GM19455 (cell line): ENCODE measurements at regions not wholly inside any gene's neighbourhood (a gene's known extent, or its start where the extent isn't known, plus 50 kb on each side); places are given as distances from the start of the nearest gene placed in this dataset.

Source experiments
- ATAC-seq: cut with Tn5 transposase; IDR thresholded peaks from one replicate; pipeline ENCODE4 v1.9.1; 2021; ENCODE audit not compliant: unreplicated experiment

DNA sequence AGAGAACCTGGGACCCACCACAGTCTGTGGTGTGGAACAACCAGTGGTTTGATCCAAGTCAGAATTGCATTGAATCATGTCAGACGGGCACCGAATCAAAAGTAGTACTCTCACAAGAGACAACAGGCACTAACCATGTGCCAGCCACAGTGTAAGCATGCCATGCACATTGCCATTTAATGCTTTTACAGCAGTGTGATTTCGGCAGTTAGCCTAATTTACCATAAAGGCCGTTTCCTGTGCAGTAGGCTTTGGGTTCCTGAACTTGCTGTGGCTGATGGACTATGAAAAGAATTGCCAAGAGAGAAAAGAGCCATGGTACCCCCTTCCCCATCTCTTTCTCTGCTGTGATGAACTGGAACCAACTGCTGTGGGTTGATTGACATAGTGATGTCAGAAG, 540.6 kb downstream of the EBF1 start:
- ATAC-seq = no peak

GRCh38 chr5:158553962-158554336, 545.8 kb downstream of the EBF1 start:
- no peak for ATAC-seq

GRCh38 chr5:158553195-158553961, 546.3 kb downstream of the EBF1 start:
- ATAC-seq = no peak

DNA sequence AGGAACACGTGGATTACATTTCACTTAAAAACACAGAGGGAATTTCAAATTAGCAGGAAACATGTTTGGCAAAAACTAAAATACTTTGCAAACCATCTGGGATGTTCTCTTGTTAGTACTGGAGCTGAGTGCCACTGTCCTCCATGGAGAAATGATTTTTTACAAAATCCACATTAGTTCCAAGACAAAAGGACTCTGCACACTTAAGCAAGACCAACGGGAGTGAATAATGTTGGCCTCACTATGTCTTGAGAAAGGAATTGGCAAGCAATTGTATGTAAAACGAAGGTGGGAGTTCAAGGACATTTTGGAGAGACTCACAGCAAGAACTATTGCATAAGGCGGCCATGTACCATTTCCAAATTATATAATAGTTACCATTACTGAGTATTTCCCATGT, 547.5 kb downstream of the EBF1 start:
- no peak for ATAC-seq

DNA sequence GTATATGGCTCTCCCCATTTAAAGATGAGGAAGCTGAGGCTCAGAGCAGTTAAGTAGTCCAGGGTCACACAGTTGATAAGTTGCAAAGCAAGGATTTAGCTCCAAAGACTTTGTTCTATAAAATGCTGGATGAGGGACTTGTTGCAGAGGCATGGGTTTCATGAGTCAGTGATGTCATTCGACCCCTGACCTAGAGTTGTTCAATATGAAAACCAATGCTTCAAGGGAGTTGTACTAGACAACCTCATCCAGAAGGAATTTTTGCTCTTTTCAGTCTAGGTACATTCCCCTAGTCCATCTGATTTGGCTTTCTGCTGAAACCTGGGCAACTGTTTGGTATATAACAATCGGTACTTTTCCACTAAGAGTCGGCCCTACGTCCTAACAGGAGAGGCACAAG, 550.4 kb downstream of the EBF1 start:
- no peak for ATAC-seq

- no peak for ATAC-seq
Measured at GRCh38 chr5:158546748-158547147, 553.0 kb downstream of the EBF1 start.

- ATAC-seq = no peak
Measured at GRCh38 chr5:158545949-158546530, 553.7 kb downstream of the EBF1 start.

GRCh38 chr5:158544388-158545339, 555.1 kb downstream of the EBF1 start:
- ATAC-seq = no peak

- no peak for ATAC-seq
Measured at GRCh38 chr5:158543539-158544387, 556.0 kb downstream of the EBF1 start.

DNA sequence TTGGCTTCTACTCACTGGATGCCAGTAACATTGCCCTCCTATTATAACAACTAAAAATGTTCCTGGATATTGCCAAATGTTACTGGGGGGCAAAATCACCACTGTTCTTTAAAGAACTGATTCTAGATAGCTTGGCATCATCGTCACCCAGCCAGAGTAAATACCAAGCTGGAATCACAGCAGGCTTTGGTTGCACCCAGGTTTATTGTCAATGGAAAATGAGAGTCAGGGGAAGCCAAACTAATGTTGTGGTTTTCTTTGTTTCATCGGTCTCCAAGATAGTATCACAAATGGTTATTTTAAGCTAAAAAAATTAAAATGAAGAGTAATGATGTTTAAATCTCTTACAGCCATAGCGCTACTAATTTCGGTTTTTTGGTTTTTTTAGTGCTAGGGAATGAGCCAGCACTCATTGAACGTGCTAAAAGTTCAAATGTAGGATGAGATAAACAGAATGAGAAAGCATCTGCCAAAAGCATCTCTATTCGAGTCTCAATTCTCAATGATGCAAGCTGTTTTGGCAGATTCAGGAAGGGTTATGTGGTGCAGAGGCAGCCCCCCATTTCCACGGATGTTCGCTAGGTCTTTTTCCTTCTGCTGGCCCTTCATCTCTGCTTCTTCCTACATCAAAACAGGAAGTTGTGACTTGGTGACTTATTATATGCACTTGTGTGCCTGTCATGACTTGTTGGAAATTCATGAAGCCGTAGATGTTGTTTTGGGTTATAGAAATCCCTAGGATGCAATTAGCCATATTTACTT, 558.0 kb downstream of the EBF1 start:
- no peak for ATAC-seq

DNA sequence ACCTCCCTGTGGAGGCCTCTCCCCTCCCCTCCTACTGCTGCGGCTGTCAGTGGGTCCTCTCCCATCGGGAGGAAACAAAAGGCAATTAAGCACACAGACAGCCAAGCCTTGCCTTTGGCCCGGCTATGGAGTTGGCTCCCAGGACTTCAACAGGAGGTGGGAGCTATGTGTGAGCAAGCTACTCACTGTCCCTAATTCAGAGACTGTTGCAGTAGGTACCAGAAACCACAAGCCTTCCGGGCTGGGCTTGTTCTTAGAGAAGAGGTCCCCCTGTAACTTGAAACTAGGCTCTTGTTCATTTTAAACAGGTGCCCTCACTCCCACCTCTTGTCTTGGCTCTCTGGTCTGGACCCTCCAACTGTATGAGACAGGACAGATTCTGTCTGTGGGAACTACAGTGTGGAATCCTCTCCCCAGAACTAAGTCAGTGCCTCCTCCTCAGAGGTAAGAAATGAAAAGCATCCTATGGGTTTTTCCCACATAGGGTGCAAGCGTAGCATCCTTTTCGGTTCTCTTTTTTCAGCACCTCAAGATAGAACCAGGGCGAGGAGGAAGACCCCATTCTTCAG, 561.1 kb downstream of the EBF1 start:
- no peak for ATAC-seq

- ATAC-seq = no peak
Measured at GRCh38 chr5:158537366-158537765, 562.4 kb downstream of the EBF1 start.

GRCh38 chr5:158534203-158534602, 565.5 kb downstream of the EBF1 start:
- no peak for ATAC-seq

DNA sequence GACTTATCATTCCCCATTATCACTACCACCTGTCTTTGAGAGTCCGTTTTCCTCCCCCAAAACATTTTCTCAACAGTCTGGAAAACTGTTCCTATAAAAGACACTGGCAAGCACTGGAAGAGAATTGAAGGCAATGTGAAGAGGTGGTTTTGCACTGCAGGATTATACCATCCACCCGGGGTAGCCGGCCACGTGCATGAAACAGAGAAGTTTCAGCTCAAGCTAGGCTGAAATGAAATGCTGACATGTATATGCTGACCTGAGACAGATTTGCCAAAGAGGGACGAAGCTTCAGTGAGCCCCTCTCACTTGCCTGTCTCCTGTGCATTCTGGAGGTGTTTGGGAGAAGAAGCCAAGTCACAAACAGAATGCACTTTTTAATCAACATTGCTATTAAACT, 567.0 kb downstream of the EBF1 start:
- no peak for ATAC-seq

DNA sequence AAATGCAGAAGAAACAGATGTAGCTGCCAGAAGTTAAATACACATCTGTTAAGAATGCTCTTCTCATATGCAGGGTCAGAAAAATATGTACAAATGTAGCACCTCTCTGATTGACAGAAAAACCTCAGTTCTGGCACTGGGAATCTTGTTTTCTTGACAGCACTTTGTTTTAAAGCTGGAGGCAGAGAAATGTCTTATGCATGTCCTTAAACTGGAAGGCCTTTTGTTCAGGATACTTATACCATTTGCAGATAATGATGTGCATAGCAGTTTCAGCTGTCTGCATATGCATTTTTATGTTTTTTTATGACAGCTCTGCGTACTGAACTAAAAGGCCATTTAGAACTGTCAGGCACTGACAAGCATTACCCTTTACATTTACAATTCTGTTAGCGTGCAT, 567.9 kb downstream of the EBF1 start:
- no peak for ATAC-seq

DNA sequence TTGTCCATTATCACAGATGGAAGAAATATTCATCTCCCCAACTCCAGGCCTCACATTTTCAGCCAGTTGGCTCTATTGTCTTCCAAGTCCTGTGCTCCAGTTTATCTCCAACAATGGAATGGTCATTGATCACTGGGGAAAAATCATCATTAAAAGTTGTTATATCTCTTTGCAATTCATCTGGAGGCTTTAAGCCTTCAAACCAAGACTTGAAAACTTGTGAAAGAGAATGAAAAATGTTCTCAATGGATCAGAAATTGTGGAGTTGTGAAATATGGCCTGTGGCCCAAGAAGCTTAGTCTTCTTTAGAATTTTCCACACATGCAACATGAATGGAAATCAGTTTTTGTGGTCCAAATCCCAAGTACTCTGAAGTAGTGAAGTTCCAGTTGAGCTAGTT, 569.6 kb downstream of the EBF1 start:
- no peak for ATAC-seq

- no peak for ATAC-seq
Measured at GRCh38 chr5:158529454-158529853, 570.3 kb downstream of the EBF1 start.

DNA sequence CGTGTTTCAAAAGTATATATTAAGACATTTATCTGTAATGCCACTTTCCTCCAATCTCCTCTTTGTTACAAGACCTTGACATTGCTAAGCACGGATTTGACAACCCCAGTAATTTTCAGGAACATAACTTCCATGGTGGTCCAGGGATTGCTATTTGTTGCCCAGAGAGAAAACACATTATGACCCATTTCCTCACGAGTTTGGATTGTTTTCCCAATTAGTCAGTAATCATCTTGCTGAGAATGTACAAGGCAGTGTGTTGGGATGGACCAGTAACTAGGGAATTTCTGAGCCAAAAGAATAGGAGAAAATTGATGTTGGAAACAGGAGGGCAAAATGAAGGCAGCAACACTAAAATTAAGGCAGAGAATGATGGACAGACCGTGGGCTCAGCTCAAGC, 574.1 kb downstream of the EBF1 start:
- ATAC-seq = no peak

- ATAC-seq = no peak
Measured at GRCh38 chr5:158524070-158524469, 575.6 kb downstream of the EBF1 start.

DNA sequence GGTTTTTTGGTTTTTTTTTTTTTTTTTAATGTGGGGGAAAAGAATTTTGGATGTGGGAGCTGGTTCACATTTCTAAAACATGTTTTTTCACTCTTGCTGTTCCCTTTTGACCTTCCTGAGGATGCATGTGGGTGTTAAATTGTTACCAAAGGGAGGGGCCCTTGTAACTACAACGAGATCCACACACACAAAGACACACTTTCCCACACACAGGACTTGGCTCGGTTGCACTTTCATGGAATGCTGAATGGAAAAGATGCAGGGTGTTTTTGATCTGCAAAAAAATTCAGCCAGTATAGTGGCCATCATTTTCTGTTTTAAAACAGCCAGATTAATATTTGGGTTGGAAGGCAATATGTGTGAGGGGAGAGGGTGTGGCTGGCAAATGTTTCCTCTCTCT, 576.9 kb downstream of the EBF1 start:
- no peak for ATAC-seq
